Central memory CD4-positive, alpha-beta T cell (primary cell): ENCODE measurements at regions not wholly inside any gene's neighbourhood (a gene's known extent, or its start where the extent isn't known, plus 50 kb on each side); places are given as distances from the start of the nearest gene placed in this dataset.
"Not testable (repeated sequence)": the region's sequence is repeated elsewhere in the genome, so short reads cannot be mapped to it uniquely, and the experiment has no call there.

ENCODE experiments used
- DNase-seq: peaks from one replicate; pipeline ENCODE4 v3.0.0; 2022

- DNase-seq = no peak
Measured at GRCh38 chr14:37791384-37792036, 196.1 kb downstream of the TTC6 start.

- DNase-seq = no peak
Measured at GRCh38 chr14:37792124-37792523, 196.7 kb downstream of the TTC6 start.

DNA sequence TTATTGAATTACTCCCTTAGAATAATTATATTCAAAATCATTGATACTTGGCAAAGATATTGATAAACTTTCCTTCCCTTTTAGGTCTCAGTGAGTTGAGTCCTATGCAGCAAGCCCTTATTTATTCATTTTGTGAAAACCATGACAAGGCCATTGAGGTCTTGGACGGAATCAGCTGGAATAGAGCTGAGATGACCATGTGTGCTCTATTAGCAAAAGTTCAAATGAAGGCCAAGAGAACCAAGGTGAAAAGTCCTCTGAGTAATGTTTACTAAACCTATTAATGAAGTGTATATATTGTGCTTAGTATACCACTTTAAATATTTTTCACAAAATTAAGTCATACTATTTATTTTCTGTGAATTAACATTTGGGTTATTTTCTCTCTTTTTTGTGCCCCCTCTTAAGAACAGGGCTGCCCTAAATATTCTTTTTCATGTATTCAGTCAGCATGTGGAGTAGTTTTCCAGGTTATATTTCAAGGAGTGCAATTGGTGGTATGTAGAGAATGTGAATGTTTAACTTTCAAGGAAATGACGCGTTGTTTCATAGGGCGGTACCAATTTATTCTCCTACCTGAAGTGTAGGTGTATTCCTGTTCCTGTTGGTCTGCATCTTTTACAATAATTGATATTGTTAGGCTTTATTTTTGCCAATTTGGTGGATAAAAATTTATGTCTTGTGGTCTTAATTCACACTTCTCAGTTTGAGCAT, 201.4 kb downstream of the TTC6 start:
- no peak for DNase-seq

GRCh38 chr14:37797675-37798074, 202.2 kb downstream of the TTC6 start:
- DNase-seq = no peak

- DNase-seq = no peak
Measured at GRCh38 chr14:37807722-37808121, 212.3 kb downstream of the TTC6 start.

GRCh38 chr14:37810094-37810801, 214.8 kb downstream of the TTC6 start:
- no peak for DNase-seq

DNA sequence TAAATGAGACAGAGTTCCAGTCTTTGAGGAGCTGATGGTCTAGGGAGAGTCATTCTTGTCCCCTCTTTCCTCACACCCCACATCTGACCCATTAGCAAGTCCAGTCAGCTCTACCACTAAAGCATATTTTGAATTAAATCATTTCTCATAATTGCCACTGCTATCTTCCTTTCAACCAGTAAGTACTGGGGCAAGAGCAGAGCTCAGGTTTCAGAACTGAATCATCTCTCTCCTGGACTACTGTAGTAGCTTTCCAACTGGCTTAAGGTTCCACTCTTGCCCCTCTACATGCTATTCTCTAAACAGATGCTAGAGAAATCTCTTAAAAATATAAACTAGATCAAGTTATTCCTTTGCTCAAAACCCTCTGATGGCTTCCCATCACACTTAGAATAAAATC, 218.3 kb downstream of the TTC6 start:
- DNase-seq = no peak

- DNase-seq = no peak
Measured at GRCh38 chr14:37816135-37816534, 220.7 kb downstream of the TTC6 start.

DNA sequence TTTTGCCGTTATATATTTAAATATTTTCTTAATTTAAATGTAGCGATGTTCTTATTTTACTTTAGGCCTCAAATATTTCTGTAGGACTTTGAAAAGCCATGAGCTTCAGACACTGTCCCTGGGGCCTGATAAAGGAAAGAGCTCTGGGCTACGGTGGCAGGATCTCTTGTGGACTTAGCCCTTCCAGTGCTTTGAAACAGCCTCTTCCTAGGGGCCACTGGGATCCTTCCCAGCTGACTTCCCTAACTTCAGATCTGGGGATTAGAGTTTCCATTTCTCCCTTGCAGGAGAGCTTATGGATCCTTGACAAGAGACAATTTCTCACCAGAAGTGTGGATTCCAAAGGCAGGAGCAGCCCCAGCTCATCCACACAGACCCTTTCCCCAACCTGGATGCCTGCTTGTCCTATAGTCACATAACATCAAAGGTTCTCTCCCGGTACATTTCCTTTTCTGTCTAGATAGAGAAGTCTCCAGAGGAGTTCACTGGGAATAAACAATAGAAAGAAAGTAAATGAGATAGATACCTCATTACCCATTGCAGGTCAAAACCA, 221.4 kb downstream of the TTC6 start:
- DNase-seq = no peak

DNA sequence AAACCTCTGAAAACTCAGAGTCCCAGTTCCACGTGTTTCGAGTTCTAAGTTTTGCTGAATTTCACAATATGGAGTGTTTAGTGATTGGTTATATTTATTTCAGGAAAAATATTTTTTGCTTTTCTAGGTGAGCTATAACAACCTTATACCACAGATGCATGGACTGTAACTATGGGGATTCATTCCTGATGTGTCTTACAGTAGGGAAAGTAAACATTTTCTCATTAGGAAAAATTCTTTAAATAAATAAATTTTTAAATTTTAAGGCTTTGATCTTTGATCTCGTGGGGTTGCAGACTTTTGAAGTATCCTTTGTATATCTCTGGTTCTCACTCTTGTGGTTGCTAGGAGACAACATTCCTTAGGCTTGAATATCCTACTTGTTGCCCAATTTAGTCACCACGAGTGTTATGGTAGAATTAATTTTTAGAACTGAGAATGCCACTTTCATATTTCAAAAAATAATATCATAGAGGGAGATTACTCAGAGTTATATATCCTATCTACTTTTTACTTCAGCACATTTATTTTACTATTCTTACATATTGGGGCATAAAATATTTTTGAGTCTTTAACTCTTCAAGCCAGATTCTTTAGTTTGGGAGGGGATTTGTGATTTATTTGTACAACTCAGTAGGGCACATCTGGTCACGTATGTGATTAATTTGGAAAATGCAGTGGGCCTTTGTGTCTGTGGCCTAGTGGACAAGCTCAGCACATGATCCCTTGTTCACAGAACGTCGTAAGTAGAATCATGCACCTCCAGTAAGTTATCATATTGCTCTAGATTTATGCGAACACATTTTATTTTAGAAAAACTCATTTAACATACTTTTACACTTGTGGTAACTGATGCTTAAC, 224.0 kb downstream of the TTC6 start:
- DNase-seq = no peak

DNA sequence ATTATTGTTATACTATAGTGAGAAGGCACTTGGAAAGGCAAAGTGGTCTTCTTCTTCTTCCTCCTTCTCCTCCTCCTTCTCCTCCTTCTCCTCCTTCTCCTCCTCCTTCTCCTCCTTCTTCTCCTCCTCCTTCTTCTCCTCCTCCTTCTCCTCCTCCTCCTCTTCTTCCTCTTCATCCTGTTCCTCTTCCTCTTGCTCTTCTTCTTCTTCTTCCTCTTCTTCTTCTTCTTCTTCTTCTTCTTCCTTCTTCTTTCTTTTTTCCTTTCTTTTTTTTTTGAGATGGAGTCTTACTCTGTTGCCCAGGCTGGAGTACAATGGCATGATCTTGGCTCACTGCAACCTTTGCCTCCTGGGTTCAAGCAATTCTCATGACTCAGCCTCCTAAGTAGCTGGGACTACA, 225.4 kb downstream of the TTC6 start:
- not testable (repeated sequence) for DNase-seq

DNA sequence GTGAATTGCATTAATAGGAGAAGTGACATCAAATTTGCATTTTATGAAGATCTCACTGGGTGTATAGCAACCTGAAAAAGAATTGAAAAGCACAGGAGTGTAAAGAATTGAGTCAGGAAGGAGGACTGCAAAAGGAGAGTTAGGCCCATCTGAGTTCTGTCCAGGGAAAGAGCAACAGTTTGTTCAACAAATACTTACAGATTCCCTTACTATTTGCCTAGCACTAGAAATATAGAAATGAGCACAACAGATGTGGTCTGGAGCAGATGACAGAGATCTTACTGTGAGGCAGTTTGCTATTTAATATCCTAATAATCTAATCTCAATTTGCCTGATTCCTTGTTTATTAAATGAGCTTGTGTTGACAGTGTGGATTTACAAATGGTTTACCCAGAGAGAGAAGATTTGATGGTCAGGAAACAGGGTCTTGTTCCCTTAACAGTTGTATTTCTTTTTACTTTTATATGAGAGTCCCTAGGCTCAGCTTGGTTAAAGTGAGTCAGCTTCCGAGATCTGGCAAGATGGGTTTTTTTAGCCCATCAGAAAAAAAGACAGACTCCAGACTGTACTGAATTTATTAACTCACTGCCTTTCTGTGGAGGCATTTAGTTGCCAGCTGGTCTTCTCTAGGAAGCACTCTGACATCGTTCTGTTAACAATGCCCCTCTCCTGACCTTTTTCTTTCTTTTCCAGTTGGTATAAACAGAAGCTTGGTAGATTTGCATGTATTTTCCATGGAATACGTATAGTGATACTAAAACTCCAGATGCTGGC, 229.7 kb downstream of the TTC6 start:
- DNase-seq = no peak

DNA sequence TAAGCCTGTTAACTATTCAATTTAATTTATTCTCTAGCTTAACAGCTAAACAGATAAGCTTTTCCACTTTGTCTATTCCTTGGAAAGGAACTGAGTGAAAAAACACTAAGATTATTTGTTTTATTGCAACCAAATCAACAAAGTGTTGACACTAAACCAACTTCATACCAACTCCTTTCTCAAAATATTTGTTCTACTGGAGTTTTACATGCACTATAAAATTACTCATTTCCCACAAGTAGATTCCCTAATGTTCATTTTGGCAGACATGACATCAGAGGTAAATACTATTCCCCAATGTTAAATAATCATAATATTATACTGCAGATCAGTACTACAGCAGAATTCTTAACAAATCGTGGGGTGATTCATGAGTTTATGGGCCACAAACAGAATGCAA, 231.4 kb downstream of the TTC6 start:
- no peak for DNase-seq

DNA sequence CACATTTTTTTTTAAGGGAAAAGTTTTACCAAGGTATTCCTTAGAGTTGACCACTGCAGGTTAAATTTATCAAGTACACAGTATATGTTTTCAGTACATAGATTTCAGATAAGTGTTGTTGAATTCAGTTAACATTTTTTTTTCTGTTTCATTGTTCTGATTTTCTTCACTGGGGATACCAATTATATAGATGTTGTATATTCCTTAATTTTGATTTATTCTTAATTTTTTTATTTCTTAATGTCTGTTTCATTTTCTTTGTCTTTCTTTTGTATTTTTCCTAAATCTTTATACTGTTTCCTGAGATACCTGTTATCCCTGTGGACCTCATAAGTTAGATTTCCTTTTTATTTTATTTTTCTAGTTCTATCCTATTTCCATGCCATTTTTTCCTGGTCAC, 234.8 kb downstream of the TTC6 start:
- DNase-seq = no peak

DNA sequence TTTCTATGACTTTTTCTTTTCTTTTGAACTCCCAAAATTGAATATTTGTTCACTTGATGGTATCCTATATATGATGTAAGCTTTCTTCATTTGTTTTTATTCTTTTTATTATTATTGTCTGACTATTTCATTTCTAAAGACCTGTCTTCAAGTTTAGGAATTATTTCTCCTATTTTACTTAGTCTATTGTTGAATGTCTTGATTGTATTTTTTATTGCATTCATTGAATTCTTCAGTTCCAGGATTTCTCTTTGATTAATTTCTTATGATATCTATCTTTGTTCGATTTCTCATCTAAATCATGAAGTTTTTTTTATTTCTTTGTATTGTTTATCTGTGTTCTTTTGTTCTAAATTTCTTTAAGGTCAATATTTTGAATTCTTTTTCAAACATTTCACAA, 238.8 kb downstream of the TTC6 start:
- DNase-seq = no peak

DNA sequence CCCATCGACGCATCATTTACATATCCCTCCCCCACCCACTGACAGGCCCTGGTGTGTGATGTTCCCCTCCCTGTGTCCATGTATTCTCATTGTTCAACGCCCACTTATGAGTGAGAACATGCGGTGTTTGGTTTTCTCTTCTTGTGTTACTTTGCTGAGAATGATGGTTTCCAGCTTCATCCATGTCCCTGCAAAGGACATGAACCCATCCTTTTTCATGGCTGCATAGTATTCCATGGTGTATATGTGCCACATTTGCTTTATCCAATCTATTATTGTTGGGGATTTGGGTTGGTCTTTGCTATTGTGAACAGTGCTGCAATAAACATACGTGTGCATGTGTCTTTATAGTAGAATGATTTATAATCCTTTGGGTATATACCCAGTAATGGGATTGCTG, 243.3 kb downstream of the TTC6 start:
- DNase-seq = not testable (repeated sequence)

DNA sequence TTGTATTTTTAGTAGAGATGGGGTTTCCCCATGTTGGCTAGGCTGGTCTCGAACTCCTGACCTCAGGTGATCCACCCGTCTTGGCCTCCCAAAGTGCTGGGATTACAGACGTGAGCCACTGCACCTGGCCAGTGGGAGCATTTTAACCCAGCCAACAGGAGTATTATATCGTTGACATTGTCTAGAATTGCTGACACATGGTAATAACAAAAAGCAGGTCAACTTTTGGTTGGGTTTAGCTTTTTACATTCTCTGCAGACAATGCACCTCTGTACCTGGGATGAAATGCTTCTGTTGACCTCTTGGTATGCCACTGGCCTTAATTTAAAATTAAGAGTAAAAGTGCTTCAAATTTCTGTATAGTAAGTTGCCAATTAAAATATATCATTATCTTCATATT, 245.6 kb downstream of the TTC6 start:
- DNase-seq = not testable (repeated sequence)

DNA sequence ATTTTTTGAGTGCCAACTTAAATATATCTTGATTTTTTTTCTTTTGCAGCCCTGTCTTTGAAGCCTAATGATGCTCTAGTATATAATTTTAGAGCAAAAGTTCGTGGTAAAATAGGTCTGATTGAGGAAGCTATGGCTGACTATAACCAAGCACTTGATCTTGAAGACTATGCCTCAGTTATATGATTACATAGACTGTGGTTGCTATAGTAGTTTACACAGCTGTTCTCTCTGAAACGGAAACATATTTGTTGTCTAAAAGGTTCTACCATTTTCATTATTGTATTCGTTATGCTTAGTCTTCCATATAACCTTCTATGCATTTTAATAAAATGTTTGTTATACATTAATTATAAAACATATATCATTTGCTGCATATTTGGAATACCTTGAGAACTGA, 246.7 kb downstream of the TTC6 start:
- DNase-seq = no peak

- no peak for DNase-seq
Measured at GRCh38 chr14:37843954-37844607, 248.7 kb downstream of the TTC6 start.

- DNase-seq = no peak
Measured at GRCh38 chr14:37844614-37845013, 249.2 kb downstream of the TTC6 start.

DNA sequence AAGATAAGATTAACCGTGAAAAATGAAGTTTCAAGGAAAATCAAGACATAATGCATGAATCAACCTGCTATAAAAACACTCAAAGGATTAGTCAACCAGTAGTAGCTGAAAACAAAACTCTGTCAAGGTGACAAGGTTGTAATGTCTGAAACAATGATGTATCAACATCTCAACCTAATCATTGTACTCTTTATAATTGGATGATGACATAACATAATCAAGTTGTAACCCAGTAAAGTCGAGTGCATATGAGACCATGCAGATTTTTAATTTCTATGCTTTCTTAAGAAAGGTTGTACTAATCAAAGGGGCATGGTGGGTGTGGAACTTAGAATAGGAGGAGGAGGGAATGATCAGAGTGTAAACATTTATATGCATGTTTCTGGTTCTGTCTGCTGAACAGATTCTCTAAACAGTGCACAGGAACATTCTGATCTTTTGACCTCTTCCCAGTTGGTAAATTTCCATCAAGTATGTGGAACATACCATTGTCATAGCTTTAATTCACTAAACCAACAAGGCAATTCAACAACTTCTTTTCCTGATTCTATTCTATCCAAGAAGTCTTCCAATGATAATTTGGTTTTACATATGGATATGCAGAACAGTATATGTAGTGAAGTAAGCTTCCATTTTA, 253.7 kb downstream of the TTC6 start:
- DNase-seq = no peak
